IMR-90 (cell line): ENCODE measurements at regions not wholly inside any gene's neighbourhood (a gene's known extent, or its start where the extent isn't known, plus 50 kb on each side); places are given as distances from the start of the nearest gene placed in this dataset.

Experiments used
- ATAC-seq: fragments of 200-7000 bp; cut with Tn5 transposase; 2 replicates; pipeline ENCODE4 v1.9.1; 2020; ENCODE audit warnings: low read depth, mild to moderate bottlenecking, moderate library complexity
- BruUV-seq: library from RNA; stranded (reverse); fragments of 400-500 nt; replicated peaks from 2 replicates; lab custom pipeline; 2021; lab: Mats Ljungman, UMichigan
- CTCF ChIA-PET: fragments of 300-600 bp; formaldehyde crosslinking; extraction: SDS; loops from one replicate; lab custom pipeline; 2021; ENCODE audit warnings: antibody characterized with exemption; lab: Yijun Ruan, JAX
- POLR2A ChIA-PET: fragments of 300-600 bp; sonication (Branson Sonifier 250); formaldehyde crosslinking; loops from one replicate; lab custom pipeline; 2022; ENCODE audit warnings: antibody characterized with exemption; ENCODE audit not compliant: unreplicated experiment; lab: Charles Lee
- DNase-seq: peaks from one replicate; pipeline ENCODE4 v3.0.0; 2013
- H2AFZ ChIP-seq: replicated peaks from 2 replicates; pipeline ENCODE3; 2013; ENCODE audit warnings: low read length, mild to moderate bottlenecking; ENCODE audit not compliant: poor library complexity
- H2AK5ac ChIP-seq: 2 replicates; pipeline ENCODE4 v1.6.1; 2013; ENCODE audit warnings: low read depth, low read length, inconsistent platforms
- H2AK9ac ChIP-seq: replicated peaks from 2 replicates; pipeline ENCODE3; 2013; ENCODE audit warnings: mild to moderate bottlenecking, low read depth, low read length, moderate library complexity; ENCODE audit not compliant: poor library complexity
- H2BK120ac ChIP-seq: 2 replicates; pipeline ENCODE4 v1.6.1; 2013; ENCODE audit warnings: low read depth, low read length, inconsistent platforms
- H2BK15ac ChIP-seq: 3 replicates; pipeline ENCODE4 v1.6.1; 2013; ENCODE audit warnings: low read depth, low read length, inconsistent platforms
- H2BK20ac ChIP-seq: 2 replicates; pipeline ENCODE4 v1.6.1; 2013; ENCODE audit warnings: low read depth, mild to moderate bottlenecking, inconsistent platforms, low read length, moderate library complexity
- H2BK5ac ChIP-seq: 2 replicates; pipeline ENCODE4 v1.6.1; 2013; ENCODE audit warnings: mild to moderate bottlenecking, low read depth, low read length, inconsistent platforms; ENCODE audit not compliant: poor library complexity, severe bottlenecking
- H3K14ac ChIP-seq: replicated peaks from 2 replicates; pipeline ENCODE4 v1.6.1; 2013; ENCODE audit warnings: low read depth, low read length, inconsistent platforms
- H3K18ac ChIP-seq: 2 replicates; pipeline ENCODE4 v1.6.1; 2013; ENCODE audit warnings: low read depth, low read length, control low read depth
- H3K23ac ChIP-seq: 2 replicates; pipeline ENCODE4 v1.6.1; 2013; ENCODE audit warnings: low read depth, low read length, inconsistent platforms
- H3K27ac ChIP-seq: 2 replicates; pipeline ENCODE4 v1.5.1; 2013; ENCODE audit warnings: mild to moderate bottlenecking, control low read depth, low read length; ENCODE audit not compliant: insufficient read depth
- H3K27me3 ChIP-seq: 2 replicates; pipeline ENCODE4 v1.6.1; 2013; ENCODE audit warnings: low read length; ENCODE audit not compliant: control insufficient read depth, insufficient read depth
- H3K36me3 ChIP-seq: 2 replicates; pipeline ENCODE4 v1.6.1; 2013; ENCODE audit warnings: low read length, mixed read lengths; ENCODE audit not compliant: control insufficient read depth, insufficient read depth
- H3K4ac ChIP-seq: 2 replicates; pipeline ENCODE4 v1.6.1; 2013; ENCODE audit warnings: low read depth, low read length, inconsistent platforms
- H3K4me1 ChIP-seq: 2 replicates; pipeline ENCODE4 v1.6.1; 2013; ENCODE audit warnings: low read length, mixed read lengths; ENCODE audit not compliant: control insufficient read depth, insufficient read depth
- H3K4me2 ChIP-seq: 2 replicates; pipeline ENCODE4 v1.6.1; 2013; ENCODE audit warnings: low read depth, mild to moderate bottlenecking, control low read depth, low read length, moderate library complexity
- H3K4me3 ChIP-seq: 2 replicates; pipeline ENCODE4 v1.5.1; 2013; ENCODE audit warnings: low read depth, mild to moderate bottlenecking, control low read depth, low read length, moderate library complexity; ENCODE audit not compliant: insufficient read depth
- H3K56ac ChIP-seq: 2 replicates; pipeline ENCODE4 v1.6.1; 2013; ENCODE audit warnings: low read length, inconsistent platforms; ENCODE audit not compliant: insufficient read depth; ENCODE audit errors: extremely low read depth
- H3K79me1 ChIP-seq, 2 experiments: 2 replicates each; pipeline ENCODE4 v1.6.1; 2013; ENCODE audit warnings: low read length in 2 of 2, inconsistent platforms in 1 of 2, low read depth in 1 of 2
- H3K9ac ChIP-seq: 2 replicates; pipeline ENCODE4 v1.6.1; 2013; ENCODE audit warnings: low read depth, low read length, control low read depth
- H3K9me1 ChIP-seq: 2 replicates; pipeline ENCODE4 v1.6.1; 2013; ENCODE audit warnings: low read length, inconsistent platforms; ENCODE audit not compliant: insufficient read depth
- H3K9me3 ChIP-seq: 2 replicates; pipeline ENCODE4 v1.6.1; 2013; ENCODE audit warnings: low read length; ENCODE audit not compliant: control insufficient read depth, insufficient read depth
- H4K20me1 ChIP-seq: 2 replicates; pipeline ENCODE4 v1.6.1; 2013; ENCODE audit warnings: low read length, inconsistent platforms; ENCODE audit not compliant: insufficient read depth
- H4K5ac ChIP-seq: 2 replicates; pipeline ENCODE4 v1.6.1; 2013; ENCODE audit warnings: mild to moderate bottlenecking, low read depth, low read length, control low read depth
- H4K8ac ChIP-seq, 2 experiments: 2 replicates each; pipeline ENCODE4 v1.6.1; 2013; ENCODE audit warnings: low read depth in 2 of 2, low read length in 2 of 2, control low read depth in 1 of 2, inconsistent platforms in 1 of 2
- H4K91ac ChIP-seq: 2 replicates; pipeline ENCODE4 v1.6.1; 2013; ENCODE audit warnings: low read depth, low read length, inconsistent platforms; ENCODE audit not compliant: insufficient read depth
- CEBPB ChIP-seq: IDR thresholded peaks from 2 replicates; pipeline ENCODE4 v1.6.1; 2012; ENCODE audit warnings: low read depth, low read length, improper control_type of control experiment
- CHD1 ChIP-seq: IDR thresholded peaks from 2 replicates; pipeline ENCODE4 v1.6.1; 2012; ENCODE audit warnings: low read depth, low read length, improper control_type of control experiment
- MAFK ChIP-seq: IDR thresholded peaks from 2 replicates; pipeline ENCODE4 v1.6.1; 2012; ENCODE audit warnings: low read depth, low read length, improper control_type of control experiment
- NFE2L2 ChIP-seq: fragments of 150-350 bp; IDR thresholded peaks from 2 replicates; pipeline ENCODE4 v1.6.1; 2016; ENCODE audit warnings: low read depth, mild to moderate bottlenecking, low read length
- POLR2A ChIP-seq: IDR thresholded peaks from 2 replicates; pipeline ENCODE4 v1.6.1; 2012; ENCODE audit warnings: mild to moderate bottlenecking, low read depth, low read length
- RAD21 ChIP-seq: IDR thresholded peaks from 2 replicates; pipeline ENCODE4 v1.6.1; 2012; ENCODE audit warnings: low read length, improper control_type of control experiment
- WGBS, 2 experiments: methylation state at CpG; one replicate each; pipeline versions ENCODE4 v1.1.5 to v1.1.7; 2013; ENCODE audit warnings: missing lambda C conversion rate in 2 of 2; ENCODE audit not compliant: insufficient read length in 1 of 2; ENCODE audit errors: extremely low coverage in 2 of 2; 5-methylcytosine and 5-hydroxymethylcytosine counted together
- dilution Hi-C: fragments of 300-500 bp; cut with HindIII; formaldehyde crosslinking; loops from one replicate; pipeline ENCODE4 v1.14.3; 2018; ENCODE audit warnings: low sequenced_read_pairs; ENCODE audit not compliant: unreplicated experiment
- in situ Hi-C: fragments of 300-500 bp; cut with MboI; formaldehyde crosslinking; loops from 3 replicates; pipeline ENCODE4 v1.14.3; 2019; ENCODE audit warnings: low sequenced_read_pairs, inconsistent platforms, mixed read lengths
- intact Hi-C: fragments of 100-400 bp; cut with micrococcal nuclease; formaldehyde crosslinking; loops from 2 replicates; pipeline ENCODE4 v1.10.0; 2022
- TF ChIP-seq, protein P1 (sequence below): fragments of 150-350 bp; IDR thresholded peaks from 2 replicates; pipeline ENCODE4 v1.6.1; 2017; ENCODE audit warnings: mild to moderate bottlenecking, antibody characterized with exemption, low read length, low read depth

DNA sequence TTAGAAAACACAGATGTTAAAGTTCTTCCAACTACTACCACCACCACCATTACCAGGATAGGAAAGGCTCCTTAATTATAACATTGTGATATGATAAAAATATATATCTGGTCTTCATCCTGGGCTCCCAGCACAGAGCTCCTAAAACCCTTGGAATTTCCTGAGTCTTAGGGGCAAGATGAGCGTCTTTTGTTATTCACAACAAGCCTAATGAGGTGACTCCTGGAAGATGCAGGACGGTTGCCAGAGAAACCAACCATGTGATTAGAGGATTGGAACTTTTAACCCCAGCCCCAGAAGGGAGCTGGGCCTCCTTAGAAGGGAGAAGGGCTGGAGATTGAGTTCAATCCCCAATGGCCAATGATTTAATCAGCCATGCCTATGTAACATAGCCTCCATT is 148.0 kb upstream of the ADRA1B start:
- DNase-seq (peak; percentile 45), ATAC-seq (no peak)
- CTCF ChIA-PET, result no interaction called here
- Histone ChIP-seq H4K8ac (peak overlapping the region in 1 of 2 experiments; percentile 70; a peak in 2 of 4 replicates), H2BK20ac (peak overlapping the region; percentile 85), H3K36me3 (no peaks in the 10 kb centered on the region), H3K27ac (no peak overlapping the region), H3K23ac (peak overlapping the region; percentile 52; the same call in 1 of the 2 replicates), H3K4me3 (no peak overlapping the region), H2BK120ac (peak overlapping the region; percentile 96), H2BK15ac (peak overlapping the region; percentile 92; the same call in 2 of the 3 replicates), H3K18ac (peak overlapping the region; percentile 60; the same call in 1 of the 2 replicates), H4K20me1 (no peaks in the 10 kb centered on the region), H3K4me1 (peaks cover 16% of the 10 kb centered on the region), H3K79me1 (no peaks in the 10 kb centered on the region; a peak in 1 of 4 replicates), H4K5ac (peak overlapping the region; percentile 39; the same call in 1 of the 2 replicates), H3K14ac (peak overlapping the region; percentile 88), H3K4me2 (no peak overlapping the region), H3K9ac (no peak overlapping the region), H2AFZ (peak overlapping the region; percentile 63), H3K56ac (no peak overlapping the region; the same call in 1 of the 2 replicates), H4K91ac (peak overlapping the region; percentile 46; the same call in 1 of the 2 replicates), H3K4ac (peak overlapping the region; percentile 78; the same call in 1 of the 2 replicates), H2AK9ac (no peak overlapping the region), H3K9me1 (peaks cover 7% of the 10 kb centered on the region), H2BK5ac (no peak overlapping the region), H3K27me3 (no peaks in the 10 kb centered on the region), H2AK5ac (peak overlapping the region; percentile 68), H3K9me3 (no peaks in the 10 kb centered on the region)
- TF ChIP-seq CHD1 (no peak), NFE2L2 (no peak), POLR2A (no peak), MAFK (no peak), CEBPB (no peak), RAD21 (no peak)
- TF ChIP-seq, protein P1, sequence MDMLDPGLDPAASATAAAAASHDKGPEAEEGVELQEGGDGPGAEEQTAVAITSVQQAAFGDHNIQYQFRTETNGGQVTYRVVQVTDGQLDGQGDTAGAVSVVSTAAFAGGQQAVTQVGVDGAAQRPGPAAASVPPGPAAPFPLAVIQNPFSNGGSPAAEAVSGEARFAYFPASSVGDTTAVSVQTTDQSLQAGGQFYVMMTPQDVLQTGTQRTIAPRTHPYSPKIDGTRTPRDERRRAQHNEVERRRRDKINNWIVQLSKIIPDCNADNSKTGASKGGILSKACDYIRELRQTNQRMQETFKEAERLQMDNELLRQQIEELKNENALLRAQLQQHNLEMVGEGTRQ, result no peak
- intact Hi-C loops, result loop anchor here (5.0 to 10.0 kb wide), 3 partner anchors 124 to 253 kb away; no protein-coding TSS in a partner anchor
- dilution Hi-C loops, result no loop called here
- in situ Hi-C loops, result loop anchor here (25.0 kb wide), 1 partner anchor 606 kb away; no protein-coding TSS in a partner anchor
- BruUV-seq, result no TSS peak
- WGBS, 2 experiments, result no CpG with 5 or more reads among the region's 2 CpGs
- POLR2A ChIA-PET, result no interaction called here
